ENCODE measurements at regions not wholly inside any gene's neighbourhood (a gene's known extent, or its start where the extent isn't known, plus 50 kb on each side); places are given as distances from the start of the nearest gene placed in this dataset.

DNA sequence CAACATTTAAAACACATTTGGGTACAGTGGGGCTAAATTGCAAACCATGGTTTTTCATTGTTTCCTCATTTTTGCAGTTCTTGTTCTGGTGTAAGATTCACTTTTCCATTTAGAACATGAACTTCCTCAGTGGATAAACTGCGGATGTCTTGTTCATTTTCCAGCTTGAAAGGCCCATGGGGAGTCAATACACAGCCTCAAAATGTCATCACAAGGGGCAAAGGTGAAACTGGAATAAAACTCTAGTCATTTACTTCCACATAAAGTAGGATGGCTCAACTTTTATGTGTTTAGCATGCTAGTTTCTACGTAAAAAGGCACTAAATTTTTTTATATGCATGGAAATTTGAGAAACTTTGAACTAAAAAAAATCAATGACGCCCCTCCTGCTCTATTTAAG lies 718.8 kb downstream of the TLR4 start:
- DNase-seq, result no peak

DNA sequence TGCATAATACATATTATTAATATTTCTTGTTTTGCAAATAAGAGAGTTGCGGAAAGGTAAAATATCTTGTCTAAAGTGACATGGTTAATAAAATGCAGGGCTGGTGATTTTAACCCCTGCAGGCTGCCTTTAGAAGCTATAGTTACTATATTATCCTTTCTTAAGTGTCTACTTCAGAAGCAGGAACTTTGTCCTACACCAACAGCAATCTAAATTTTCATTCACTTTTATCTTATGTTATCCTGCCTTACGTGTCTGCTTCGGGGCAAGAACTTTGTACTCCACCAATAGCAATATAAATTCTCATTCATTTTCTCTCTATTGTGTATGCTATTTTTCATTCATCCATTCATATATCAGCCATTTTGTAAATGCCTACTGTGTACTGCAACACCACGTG lies 719.5 kb downstream of the TLR4 start:
- no peak for DNase-seq

DNA sequence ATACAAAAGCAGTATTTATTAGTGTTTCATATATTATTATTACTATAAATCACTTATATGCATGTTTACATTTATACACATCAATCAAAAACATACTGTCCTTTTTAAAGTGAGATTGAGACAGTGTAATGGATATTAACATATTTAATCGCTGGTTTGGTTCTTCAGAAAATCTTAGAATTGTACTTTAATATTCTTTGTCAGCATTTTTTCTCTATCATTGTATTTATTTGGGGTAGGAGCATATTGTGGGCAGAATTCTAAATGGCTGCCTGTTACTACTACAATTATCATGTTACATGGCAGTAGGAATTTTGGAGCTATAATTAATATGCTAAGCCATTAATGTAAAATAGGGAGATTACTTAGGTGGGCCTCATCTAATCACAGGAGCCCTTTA lies 722.6 kb downstream of the TLR4 start:
- DNase-seq, result no peak

DNA sequence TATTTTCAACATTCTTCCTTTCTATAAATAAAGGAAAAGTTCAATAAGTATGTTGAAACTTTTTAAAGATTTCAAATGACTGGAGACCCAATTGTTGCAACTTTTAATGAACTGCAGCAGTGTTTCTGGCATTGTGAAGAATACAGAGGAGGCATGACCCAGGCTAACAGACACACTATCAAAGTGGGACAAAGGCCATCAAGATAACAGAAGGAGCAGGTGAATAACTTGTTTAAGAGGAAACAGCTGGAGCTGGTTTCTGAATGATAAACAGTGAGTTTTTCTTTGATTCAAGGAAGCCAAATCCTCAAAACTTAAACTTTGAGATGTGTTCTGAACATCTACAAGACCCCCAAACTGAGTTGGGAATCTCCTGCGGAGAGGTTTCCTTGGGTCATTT lies 734.6 kb downstream of the TLR4 start:
- no peak for DNase-seq

DNA sequence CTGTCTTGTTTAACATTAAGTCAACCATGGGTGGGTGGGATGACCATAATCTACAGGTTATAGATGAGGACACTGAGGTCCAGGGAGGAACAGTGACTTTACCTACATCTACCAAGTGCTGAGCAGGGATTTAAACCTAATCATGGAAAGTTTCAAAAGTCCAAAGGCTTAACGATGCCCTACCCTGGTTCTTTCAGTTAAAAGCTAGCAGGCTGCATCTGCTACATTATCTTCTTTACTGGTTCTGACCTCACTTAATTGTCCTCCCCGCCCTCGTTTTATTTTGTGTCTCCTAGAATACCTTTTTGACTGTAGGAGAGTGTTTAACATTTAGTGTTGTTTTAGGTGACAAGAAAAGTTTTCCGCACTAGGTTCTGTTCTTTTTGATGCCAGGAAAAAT lies 735.2 kb downstream of the TLR4 start:
- no peak for DNase-seq

DNA sequence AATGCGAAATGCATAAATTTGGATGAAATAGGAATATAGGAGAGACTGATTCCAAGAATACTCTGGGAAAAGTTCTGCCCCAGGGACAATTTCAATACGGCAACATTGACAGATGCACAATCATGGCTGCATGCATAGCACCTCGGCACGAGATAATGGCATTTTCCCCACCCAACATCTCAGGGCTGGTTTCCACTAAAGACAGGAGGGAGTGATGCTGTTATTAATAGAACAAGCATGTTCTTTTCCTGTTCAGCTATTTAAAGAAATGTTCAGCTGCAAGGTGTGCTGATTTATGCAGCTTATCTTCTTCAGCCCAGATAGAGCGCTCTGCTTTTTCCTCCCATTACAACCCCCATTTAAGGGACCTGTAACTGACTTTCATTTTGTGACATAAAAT lies 740.2 kb downstream of the TLR4 start:
- no peak for DNase-seq

DNA sequence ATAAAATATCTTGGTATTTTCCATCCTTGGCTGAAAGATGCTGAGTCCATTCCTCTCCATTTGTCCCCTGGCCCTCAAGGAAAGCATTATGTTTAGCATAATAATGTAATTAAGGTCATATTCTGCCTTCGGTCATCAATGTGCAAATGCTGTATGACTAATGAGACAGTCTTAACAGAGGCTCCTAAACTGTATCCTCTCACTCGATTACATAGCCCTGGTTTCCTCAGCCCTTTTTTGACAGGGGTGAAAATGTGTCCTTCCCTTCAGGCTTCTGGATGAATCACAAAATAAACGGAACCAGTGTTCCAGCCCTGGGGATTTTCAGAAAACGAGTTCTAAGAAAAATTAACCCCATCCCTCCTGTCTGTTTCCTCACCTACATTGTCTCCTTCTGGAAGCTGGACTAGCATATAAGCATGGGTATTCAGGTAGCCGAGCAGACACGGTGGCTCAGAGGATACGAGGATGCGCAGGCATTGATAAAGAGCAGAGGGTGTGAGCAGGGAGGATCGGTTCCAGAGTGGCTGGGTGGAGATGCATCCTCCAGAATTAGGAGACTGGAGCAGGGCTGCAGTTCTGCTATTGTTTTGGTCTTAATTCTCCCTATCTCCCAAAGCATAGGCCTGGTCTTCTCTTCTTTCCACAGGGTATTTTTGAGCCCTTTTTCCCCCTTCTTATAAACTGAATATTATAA lies 742.9 kb downstream of the TLR4 start:
- DNase-seq, result no peak

DNA sequence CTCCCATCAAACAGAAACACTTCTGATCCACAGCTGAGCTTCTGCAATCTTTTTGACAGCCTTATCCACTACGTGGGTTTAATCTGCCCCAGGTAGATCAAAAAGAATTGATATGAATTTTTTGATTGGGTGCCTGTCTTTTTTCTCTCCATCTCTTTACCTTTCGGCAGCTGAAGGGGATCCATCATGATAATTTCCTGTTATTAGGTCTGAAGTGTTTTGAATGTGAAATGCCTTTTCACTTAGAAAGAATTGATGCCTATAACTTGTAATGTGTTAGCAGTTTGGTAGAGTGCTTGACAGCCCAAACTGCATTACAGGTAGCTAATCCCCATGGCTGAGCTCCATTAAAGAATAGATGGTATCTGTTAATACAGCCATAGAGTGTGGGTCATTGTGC lies 745.4 kb downstream of the TLR4 start:
- no peak for DNase-seq

DNA sequence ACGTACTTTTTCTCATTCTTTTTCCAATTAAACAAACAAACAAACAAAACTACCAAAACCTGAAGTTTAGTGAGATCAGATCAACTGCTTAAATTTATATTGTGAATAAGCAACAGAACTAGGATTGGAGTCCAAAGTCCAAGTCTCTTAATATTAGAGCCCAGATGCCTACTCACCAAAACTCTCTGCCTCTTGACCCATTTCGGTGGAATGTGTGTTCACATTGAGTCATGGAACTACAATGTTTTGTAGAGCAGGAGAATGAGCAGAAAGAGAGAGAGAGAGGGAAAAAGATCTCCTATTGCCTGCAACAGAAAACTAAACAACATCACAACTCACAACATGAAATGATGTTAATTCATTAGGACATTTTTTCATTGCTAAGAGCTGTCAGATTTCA lies 751.1 kb downstream of the TLR4 start:
- DNase-seq, result no peak

DNA sequence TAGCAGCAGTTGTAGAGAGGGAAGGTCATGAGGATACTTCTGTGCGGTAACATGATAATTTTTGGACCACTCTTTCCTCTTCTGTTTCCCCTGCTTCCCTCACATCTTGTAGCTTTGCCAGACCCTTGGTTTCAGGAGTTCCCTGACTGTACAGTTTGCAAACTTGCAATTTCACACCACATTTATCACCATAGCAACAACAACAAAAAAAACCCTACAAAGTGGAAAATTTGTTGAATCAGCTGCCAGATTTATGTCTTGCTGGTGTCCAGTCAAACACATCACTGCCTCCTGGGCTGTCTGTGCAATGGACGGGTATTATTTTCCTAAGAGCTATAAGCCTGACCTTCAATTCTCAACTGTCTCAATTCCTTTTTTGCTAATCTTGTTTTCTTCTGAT lies 751.6 kb downstream of the TLR4 start:
- DNase-seq, result no peak

DNA sequence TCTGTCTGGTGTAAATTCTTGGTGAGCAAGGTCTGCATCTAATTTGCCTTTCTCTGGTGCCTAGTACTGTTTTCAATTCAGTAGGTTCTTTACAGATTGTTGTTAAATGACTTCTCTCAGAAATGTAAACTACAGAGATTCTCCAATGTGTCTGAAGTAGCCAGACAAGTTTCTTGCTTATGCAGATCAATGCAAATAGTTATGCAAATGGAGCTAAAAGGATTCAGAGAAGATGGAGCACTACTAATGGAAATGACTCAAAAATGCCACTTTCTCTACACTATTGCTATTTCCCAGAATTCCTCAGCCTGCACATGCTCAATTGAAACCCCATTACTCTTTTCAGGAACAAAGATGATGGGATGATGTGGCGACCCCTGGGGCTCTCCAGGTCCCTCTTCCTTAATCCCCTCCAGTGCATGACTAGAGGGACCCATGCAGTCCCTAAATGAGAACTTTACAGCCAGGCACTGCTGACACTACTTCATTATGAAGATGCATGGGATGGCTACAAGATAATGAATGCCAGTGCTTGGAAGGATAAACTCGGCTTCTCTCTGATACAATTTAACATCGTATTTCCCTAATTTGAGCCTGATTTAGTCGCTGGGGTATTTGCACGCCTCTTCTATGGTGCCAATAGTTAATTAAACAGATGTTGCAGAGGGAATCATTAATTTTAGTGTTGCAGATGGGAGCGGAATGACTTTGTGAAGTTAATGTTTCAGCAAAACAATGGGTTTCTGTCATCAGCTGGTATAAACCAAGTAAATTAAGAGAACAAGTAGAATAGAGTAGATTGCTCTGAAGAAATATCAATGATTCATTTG lies 753.2 kb downstream of the TLR4 start:
- DNase-seq, result no peak

DNA sequence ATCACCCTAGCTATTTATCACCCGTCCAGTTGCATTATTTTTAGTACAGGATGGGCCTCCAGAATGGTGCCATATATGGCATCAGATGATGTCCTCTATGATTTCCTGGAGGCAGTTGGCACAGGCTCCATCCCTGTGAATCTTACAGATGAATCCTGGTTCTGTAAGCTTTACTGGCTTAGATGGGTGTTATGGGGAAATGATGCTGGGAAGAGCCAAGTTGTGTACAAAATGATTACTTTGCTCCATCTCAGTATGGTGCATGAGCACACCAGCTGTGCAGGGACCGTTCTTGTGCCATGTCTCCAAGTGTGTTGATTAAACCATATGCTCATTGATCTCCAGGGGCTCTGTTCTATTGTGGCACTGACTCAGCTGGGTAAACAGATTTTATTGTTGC lies 755.7 kb downstream of the TLR4 start:
- DNase-seq, result no peak

DNA sequence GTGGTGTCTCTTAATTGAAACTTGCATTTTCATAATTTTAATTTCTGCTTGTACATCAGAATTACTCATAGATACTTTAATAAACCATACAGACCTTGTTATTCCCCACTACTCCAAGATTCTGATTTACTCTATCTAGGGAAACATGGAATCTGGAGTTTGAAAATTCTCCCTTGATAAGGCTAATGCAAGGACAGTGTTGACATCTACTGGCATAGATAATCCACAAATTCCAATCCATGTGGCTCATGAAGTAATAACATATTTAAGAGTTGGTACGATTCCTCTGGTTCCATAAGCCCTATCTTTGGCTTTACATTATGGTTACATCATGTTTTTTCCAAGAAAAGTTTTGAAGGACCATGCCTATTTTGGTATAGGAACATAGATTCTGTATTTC lies 759.2 kb downstream of the TLR4 start:
- DNase-seq, result no peak

DNA sequence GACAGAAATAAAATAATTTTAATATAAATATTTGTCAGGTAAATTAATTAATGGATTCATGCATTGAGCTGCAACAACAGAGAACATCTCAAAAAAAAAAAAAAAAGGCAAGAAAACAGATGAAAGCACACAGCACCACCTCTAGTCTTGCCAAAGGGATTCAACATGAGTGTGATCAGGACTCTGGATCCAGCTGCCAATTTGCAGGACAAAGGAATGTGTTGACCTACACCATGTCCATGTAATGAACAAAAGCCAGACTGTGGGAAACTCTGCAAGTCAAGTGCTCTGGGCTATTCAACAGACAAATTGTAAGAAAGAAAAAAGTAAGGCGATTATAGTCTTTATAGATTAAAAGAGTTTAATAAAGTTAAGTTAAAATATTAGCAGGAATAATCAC lies 769.3 kb downstream of the TLR4 start:
- no peak for DNase-seq

DNA sequence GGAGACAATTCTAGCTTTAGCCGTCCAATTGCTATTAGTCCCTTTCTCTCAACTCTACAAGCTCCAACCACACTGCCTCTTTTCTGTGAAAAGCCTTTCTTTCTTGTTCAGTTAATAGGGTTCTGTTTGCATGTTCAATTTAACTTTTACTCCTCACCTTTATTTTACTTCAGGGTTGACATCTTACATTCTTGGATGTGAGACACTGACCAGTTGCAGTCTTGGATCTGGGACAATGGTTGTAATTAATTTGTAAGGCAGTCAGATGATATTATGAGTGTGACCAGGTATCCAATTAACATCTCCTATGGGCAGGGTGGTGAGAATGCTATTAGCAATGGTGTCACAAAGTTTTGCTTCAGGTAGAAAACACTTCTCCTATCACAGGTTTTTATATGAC lies 774.5 kb downstream of the TLR4 start:
- no peak for DNase-seq

DNA sequence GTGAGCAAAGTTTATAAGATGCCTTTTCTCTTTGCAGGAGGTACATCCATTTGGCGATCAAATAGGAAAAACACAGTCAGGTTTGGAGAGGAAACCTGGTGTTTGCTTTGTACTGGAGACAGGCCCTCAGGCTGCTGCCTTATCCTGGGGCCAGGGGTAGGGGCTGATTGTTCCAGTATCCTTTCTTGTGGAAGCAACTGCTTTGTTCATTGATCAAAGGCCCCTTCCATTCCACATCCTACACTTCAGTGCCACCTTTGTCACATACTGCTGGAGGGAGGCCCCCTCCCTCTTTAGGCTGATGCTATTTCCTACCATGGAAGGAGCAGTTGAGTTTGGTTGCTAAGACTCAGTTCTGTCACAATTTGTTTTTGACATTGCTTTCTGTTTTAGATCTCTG lies 778.1 kb downstream of the TLR4 start:
- no peak for DNase-seq

DNA sequence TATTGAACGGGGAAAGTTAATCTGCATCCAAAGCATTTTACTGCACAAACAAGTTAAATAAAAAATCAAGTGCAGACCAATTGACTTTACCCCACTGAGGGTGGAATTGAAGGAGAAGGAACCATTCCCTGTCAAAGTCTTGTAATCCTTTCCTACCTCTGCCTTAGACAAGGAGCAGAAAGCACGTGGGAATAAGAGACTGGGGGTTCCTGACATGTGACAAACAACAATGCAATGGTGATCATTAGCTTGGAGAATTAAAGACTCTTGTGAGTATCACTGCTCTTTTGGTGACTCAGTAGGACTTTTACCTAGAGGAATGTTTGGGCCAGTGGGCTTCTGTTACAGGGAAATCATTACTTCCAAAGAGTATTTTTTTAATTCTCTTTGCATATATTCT lies 779.5 kb downstream of the TLR4 start:
- DNase-seq, result no peak

DNA sequence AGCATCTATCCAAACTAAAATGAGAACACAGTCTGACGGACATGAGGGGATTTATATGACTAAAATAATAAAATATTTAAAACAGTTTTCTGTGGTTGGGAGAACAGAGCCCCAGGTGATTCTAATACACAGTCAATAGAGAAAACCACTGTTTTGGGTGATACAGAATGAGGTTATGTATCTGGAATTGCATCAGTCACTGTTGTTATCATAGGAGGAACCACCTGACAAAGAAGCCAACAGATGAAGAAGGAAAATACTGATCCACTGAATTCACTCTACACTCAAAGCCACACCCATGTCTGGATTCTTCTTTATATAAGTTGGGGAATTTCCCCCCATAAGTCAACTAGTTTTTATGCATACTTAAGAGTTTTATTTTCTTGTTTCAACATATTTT lies 799.0 kb downstream of the TLR4 start:
- DNase-seq, result no peak

DNA sequence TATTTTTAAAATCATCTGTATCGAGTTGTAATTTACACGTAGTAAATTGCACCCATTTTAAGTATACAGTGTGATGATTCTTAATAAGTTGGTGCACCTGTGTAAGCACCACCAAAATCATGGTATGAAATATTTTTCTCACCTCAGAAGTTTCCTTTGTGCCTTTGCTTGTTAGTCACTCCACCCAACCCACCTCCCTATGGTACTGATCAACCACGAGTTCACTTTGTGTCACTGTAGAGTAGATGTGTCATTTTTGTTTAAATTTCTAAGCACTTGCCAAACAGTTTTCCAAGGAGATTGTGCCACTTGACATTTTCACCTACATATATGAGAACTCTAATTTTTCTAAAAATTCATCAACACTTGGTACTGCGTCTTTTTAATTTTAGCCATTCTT lies 806.5 kb downstream of the TLR4 start:
- DNase-seq, result no peak

DNA sequence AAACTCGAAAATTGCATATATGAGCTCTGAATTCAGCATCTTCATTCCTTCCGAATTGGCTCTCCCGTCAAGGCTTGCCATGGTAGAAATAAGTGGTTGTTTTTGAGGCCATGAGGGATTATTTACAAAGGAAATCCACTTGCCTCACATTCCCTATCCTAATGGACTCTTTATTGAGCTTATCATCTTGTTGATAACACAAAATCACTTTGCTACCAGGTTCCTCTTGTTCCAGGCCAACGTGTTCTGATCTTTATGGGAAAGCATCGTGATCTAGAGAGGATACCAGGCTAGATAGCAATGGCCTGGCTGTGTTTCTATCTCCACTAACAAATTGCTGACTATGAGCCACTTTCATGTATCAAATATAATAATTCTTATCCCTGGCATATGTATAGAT lies 811.7 kb downstream of the TLR4 start:
- DNase-seq, result no peak

DNA sequence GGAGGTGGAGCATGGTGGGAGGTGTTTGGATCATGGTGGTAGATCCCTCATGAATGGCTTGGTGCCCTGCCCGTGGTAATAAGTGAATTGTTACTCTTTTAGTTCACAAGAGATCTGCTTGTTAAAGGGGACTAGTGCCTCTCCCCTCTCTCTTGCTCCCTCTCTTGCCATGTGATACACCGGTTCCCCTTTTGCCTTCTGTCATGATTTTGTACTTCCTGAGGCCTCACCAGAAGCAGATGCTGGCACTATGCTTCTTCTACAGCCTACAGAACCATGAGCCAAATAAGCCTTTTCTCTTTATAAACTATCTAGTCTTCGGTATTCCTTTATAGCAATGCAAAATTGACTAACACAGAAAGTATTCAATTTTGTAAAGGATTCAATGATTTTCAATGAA lies 817.1 kb downstream of the TLR4 start:
- no peak for DNase-seq

DNA sequence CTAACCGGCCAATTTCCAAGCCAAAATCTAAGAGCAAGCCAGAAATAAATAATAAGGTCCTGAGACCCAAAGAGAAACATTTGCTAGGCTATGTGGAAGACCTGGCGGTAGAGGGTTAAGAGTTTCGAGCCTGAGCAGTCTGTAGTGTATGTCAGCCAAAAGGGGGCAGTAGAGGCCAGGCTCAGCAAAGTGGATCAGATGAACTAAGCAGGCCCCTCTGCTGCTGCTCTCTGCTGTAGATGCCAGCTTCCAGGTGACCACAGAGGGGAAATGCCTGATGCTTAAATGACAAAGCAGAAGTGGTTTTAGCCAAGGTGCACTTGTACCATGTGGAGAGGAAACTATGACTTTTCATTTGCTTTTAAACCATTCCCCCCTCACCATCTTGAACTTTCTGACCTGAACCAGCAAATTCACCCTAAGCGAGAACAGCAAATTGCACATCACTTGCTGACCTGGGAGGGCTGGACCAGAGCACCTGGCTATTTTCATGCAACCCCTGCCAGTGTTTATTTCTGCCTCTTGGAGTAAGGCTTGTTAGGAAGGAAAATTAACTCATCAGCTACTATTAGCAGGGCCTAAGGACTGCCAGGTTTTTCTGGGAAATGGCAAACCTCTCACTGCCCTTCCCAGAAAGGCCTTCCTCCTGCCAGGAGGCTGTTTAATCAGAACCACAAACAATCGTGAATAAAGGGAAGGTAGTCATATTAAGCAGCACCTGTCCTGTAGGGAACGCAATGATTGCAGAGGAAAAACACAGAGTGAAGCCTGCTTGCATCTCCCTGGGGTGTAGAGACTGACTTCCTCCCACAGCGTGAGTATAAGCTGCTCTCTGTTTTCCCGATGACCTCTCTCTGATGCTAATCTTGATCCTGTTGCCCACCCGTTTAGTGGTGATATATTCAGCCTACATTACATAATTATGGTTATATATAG lies 818.2 kb downstream of the TLR4 start:
- DNase-seq, result peak; percentile 10

DNA sequence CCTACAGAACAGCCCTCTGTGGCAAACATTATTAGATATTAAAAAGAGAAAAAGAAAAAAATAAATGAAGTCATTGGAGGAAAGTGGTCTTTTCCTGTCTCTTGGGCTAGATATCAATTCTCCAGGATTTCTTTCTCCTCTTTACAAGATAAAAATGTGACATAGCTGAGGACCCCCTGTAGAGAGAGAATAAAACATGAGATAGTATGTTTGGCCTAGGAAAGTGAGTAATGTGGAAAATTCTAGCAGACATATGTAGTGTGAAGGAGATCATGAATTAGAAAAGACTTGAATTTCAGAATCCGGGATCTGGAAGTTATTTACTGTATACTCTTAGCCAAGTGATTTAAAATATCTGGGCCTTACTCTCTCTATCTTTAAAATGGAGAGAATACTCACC lies 823.1 kb downstream of the TLR4 start:
- DNase-seq, result no peak

DNA sequence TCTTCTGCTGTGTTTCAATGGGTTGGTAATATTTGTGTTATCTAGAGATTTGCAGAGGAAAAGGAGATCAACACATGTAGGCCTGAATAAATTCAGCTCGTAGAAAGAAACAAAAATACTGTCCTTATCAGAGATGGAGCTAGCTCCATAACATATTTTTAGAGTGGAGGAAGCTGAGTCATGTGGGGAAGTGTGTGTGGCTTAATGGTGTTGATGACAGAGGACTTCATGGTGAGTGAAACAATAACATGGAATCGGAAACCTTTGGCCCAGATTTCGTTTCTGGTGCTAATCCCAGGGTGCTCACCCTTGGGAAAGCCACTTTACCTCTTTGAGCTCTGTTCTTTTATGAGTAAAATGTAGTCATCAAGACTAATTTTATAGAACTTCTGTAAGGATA lies 825.0 kb downstream of the TLR4 start:
- DNase-seq, result no peak

Data from amniotic stem cell (primary cell).